Esophagus (tissue), 2 donors: ENCODE measurements at regions not wholly inside any gene's neighbourhood (a gene's known extent, or its start where the extent isn't known, plus 50 kb on each side); places are given as distances from the start of the nearest gene placed in this dataset.
"Not testable (repeated sequence)": the region's sequence is repeated elsewhere in the genome, so short reads cannot be mapped to it uniquely, and the experiment has no call there.

Experiments
- H3K27ac ChIP-seq, 2 donors: one replicate each; pipeline ENCODE4 v1.5.1; 2013; ENCODE audit warnings: low read depth in 2 of 2, mild to moderate bottlenecking in 2 of 2, inconsistent platforms in 1 of 2, low read length in 1 of 2, moderate library complexity in 1 of 2
- H3K27me3 ChIP-seq, 2 donors: one replicate each; pipeline ENCODE4 v1.6.1; 2013; ENCODE audit warnings: low read length in 2 of 2, control low read depth in 1 of 2, mild to moderate bottlenecking in 1 of 2; ENCODE audit not compliant: insufficient read depth in 2 of 2, control insufficient read depth in 1 of 2
- H3K36me3 ChIP-seq, 2 donors: one replicate each; pipeline ENCODE4 v1.6.1; 2013; ENCODE audit warnings: low read length in 1 of 2; ENCODE audit not compliant: control insufficient read depth in 2 of 2, insufficient read depth in 2 of 2
- H3K4me1 ChIP-seq, 2 donors: one replicate each; pipeline ENCODE4 v1.6.1; 2013; ENCODE audit warnings: low read length in 1 of 2; ENCODE audit not compliant: control insufficient read depth in 2 of 2, insufficient read depth in 2 of 2
- H3K4me3 ChIP-seq, 2 donors: one replicate each; pipeline ENCODE4 v1.5.1; 2013; ENCODE audit warnings: low read length in 2 of 2, mild to moderate bottlenecking in 2 of 2, low read depth in 1 of 2, moderate library complexity in 1 of 2
- H3K9me3 ChIP-seq, 2 donors: one replicate each; pipeline ENCODE4 v1.6.1; 2013; ENCODE audit warnings: mild to moderate bottlenecking in 2 of 2, low read depth in 1 of 2, low read length in 1 of 2, moderate library complexity in 1 of 2; ENCODE audit not compliant: control insufficient read depth in 2 of 2, insufficient read depth in 1 of 2
- WGBS, 2 donors: extraction: QIAGEN DNeasy Blood & Tissue Kit; methylation state at CpG; one replicate each; pipeline ENCODE4 v1.1.7; 2013; 5-methylcytosine and 5-hydroxymethylcytosine counted together
- donor health status: healthy with polysubstance abuse.
- donor health status: Bipolar disorder and iron deficiency.

- WGBS, 2 donors: 71% methylated on average over 2 of the region's 2 CpGs
- Histone ChIP-seq H3K4me1 (no peaks in the 10 kb centered on the region), H3K27ac (no peak overlapping the region), H3K36me3 (no peaks in the 10 kb centered on the region), H3K9me3 (peaks cover 0 to 4% of the 10 kb centered on the region in 2 donors), H3K27me3 (no peaks in the 10 kb centered on the region), H3K4me3 (no peak overlapping the region)
Observed at GRCh38 chr15:87739866-87740265, 516.7 kb downstream of the NTRK3 start.

DNA sequence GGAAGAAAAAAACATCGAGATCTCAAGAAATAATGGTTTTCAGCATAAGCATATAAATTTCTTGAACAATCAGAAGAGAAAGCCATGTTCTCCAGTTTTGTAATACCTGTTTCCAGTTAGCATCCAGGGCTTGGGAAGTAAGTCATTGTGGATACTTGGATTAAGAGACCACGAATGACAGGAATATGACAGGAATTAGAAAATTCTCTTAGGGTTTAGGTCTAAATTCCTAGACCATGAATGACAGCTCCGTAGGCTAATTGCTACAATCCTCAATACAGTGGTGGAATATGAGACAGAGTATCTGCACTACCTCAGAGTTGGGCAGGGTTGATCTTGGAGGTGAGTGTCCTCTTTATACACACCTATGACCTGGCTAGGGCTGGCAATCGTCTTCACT is 517.5 kb downstream of the NTRK3 start:
- Histone ChIP-seq H3K4me1 (no peaks in the 10 kb centered on the region), H3K27ac (no peak overlapping the region), H3K9me3 (peaks cover 0 to 4% of the 10 kb centered on the region in 2 donors), H3K4me3 (no peak overlapping the region), H3K36me3 (no peaks in the 10 kb centered on the region), H3K27me3 (no peaks in the 10 kb centered on the region)
- 75 to 87% methylated on average over 4 of the region's 4 CpGs for WGBS, 2 donors

DNA sequence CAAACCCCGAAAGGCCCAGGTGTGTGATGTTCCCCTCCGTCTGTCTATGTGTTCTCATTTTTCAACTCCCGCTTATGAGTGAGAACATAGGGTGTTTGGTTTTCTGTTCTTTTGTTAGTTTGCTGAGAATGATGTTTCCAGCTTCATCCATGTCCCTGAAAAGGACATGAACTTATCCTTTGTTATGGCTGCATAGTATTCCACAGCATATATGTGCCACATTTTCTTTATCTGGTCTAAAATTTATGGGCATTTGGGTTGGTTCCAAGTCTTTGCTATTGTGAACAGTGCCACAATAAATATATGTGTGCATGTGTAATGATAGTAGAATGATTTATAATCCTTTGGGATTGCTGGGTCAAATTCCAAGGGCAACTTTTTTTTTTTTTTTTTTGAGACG is 519.1 kb downstream of the NTRK3 start:
- H3K9me3 ChIP-seq, H3K27ac ChIP-seq: not testable (repeated sequence)
- 91 to 92% methylated on average over 4 of the region's 4 CpGs for WGBS, 2 donors

DNA sequence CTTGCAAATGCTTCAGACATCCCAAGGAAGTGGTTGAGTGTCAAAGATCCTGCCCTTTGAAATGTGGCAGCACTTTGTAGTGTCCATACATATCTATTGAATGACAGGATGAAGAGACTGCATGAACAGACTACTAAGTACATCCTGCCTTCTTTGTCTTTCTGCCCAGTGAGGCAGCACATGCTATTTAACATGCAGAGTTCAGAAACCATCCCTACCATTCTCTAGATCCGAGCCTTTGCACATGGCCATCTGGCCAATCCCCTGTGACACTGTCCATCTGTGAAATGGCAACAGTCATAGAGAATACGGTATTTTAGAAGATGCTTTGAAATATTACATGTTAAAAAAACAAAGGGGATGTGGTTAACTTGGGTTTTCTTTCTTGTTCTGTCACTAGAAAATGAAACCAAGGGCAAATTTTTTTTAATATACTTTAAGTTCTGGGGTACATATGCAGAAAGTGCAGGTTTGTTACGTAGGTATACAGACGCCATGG is 519.6 kb downstream of the NTRK3 start:
- Histone ChIP-seq H3K27ac (no peak overlapping the region), H3K4me1 (no peaks in the 10 kb centered on the region), H3K27me3 (no peaks in the 10 kb centered on the region), H3K9me3 (peaks cover 0 to 7% of the 10 kb centered on the region in 2 donors), H3K4me3 (no peak overlapping the region), H3K36me3 (no peaks in the 10 kb centered on the region)
- 74 to 78% methylated on average over 4 of the region's 4 CpGs for WGBS, 2 donors

More for the DNA sequence above, 519.1 kb downstream of the NTRK3 start:
- H3K4me3 ChIP-seq, H3K4me1 ChIP-seq, H3K27me3 ChIP-seq, H3K36me3 ChIP-seq: not testable (repeated sequence)

DNA sequence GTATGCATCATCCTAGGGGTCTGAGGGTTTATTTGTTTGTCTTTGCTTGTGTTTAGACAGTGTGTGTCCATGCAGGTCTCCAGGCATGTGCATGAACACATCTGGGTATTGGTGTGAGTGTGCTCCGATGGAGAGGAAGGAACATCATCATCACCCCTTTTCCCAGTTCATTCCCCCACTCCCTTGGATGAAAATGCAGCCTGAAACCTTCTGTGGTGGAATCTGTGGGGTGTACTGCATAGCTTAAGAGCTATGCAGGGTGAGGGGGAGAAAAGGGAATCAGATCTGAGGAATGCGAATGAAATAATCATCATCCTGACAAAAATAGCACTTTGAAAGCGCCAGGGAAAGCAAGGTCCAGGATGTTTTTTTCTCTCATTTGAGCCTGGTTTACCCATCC is 520.1 kb downstream of the NTRK3 start:
- 75 to 77% methylated on average over 3 of the region's 3 CpGs for WGBS, 2 donors
- Histone ChIP-seq H3K4me3 (no peak overlapping the region), H3K4me1 (no peaks in the 10 kb centered on the region), H3K27me3 (no peaks in the 10 kb centered on the region), H3K9me3 (peaks cover 0 to 7% of the 10 kb centered on the region in 2 donors), H3K27ac (no peak overlapping the region), H3K36me3 (no peaks in the 10 kb centered on the region)

DNA sequence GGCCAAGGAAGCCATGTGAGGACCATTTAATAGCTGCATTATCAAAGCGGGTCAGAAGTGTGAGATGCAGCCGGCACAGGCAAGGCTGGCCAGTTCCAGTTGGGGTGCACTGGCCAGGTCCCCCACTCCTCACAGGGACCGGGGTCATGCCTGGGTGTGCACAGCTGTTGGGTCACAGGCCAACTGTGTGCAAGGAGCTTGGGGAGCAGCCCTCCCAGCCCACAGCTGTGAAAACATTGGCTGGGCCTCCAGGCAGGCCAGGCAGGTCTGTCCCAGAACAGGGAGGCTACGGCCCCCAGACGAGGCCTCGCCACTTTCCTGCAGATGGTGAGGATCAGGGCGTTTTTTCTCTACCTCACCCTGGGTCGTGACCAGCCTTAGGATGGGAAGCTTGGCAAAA is 521.0 kb downstream of the NTRK3 start:
- Histone ChIP-seq H3K9me3 (peaks cover 0 to 7% of the 10 kb centered on the region in 2 donors), H3K4me3 (no peak overlapping the region), H3K27me3 (no peaks in the 10 kb centered on the region), H3K36me3 (no peaks in the 10 kb centered on the region), H3K27ac (no peak overlapping the region), H3K4me1 (no peaks in the 10 kb centered on the region)
- WGBS, 2 donors: 73 to 76% methylated on average over 8 of the region's 8 CpGs

DNA sequence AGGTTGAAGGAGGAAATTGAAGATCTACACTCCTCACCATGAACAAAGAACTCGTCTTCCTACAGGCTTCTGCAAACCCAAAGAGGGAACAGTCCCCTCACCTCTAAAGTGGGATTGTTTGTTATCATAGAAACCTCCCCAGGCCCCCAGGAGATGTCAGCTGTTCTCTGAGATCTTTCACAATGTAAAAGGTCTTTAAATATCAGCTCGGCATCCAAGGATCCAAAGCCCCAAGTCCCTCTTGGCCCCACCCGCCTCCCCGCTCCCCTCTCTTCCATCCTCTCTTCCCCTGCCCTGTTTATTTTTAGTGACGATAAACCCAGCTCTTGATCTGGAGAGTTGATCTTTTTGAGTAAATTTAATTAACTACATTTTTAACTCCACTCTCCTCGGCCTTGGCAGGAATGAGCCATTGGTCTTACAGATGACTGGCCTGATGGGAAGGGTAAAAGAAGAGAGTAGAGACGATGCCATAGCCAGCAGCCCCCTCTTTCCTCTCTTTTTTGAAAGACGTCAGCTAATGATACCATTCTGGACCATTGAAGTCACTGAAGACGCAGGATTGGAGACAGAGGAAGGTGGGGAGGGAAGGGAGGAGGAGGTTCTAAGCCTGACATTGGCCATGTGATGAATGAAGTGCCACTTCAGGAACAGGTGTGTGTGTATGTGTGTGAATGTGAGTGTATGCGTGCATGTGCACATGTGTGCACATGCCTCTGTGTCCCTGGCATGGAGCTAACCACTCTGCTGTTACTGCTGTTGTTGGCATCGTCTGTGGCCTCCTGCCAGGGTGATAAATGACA is 521.8 kb downstream of the NTRK3 start:
- Histone ChIP-seq H3K9me3 (peaks cover 0 to 7% of the 10 kb centered on the region in 2 donors), H3K36me3 (no peaks in the 10 kb centered on the region), H3K27ac (no peak overlapping the region), H3K4me1 (no peaks in the 10 kb centered on the region), H3K27me3 (no peaks in the 10 kb centered on the region), H3K4me3 (no peak overlapping the region)
- WGBS, 2 donors: 68 to 69% methylated on average over 11 of the region's 11 CpGs

GRCh38 chr15:87733977-87734376 is 522.6 kb downstream of the NTRK3 start:
- WGBS, 2 donors: 84 to 88% methylated on average over 5 of the region's 5 CpGs
- H3K4me3 ChIP-seq: no peak overlapping the region
- peaks cover 0 to 7% of the 10 kb centered on the region in 2 donors for H3K9me3 ChIP-seq
- H3K4me1 ChIP-seq: no peaks in the 10 kb centered on the region
- H3K27me3 ChIP-seq: no peaks in the 10 kb centered on the region
- H3K36me3 ChIP-seq: no peaks in the 10 kb centered on the region
- H3K27ac ChIP-seq: no peak overlapping the region

- Histone ChIP-seq H3K27ac (no peak overlapping the region), H3K27me3 (no peaks in the 10 kb centered on the region), H3K36me3 (no peaks in the 10 kb centered on the region), H3K4me1 (no peaks in the 10 kb centered on the region), H3K9me3 (peaks cover 0 to 7% of the 10 kb centered on the region in 2 donors), H3K4me3 (no peak overlapping the region)
- 34 to 36% methylated on average over 4 of the region's 4 CpGs for WGBS, 2 donors
Observed at GRCh38 chr15:87733541-87733941, 523.0 kb downstream of the NTRK3 start.

DNA sequence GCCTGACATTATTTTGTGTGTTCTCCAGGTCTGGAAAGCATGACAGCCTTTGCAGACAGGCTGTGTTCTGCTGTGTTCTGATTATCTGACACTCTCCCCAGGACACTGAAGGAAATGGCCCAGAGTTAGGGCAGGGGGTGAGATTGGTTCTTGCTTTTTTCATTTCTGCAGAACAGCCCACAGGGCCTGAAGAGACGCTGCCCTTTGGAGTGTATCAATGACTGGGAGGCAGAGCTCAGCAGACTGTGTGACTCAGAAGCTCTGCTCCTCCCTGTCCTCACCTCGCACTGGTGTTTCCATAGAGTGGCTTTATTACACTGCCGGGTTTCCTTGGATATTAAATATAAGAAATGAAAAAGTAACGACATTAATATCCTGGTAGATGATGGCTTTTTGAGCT is 523.6 kb downstream of the NTRK3 start:
- no peaks in the 10 kb centered on the region for H3K4me1 ChIP-seq
- peaks cover 0 to 7% of the 10 kb centered on the region in 2 donors for H3K9me3 ChIP-seq
- no peaks in the 10 kb centered on the region for H3K27me3 ChIP-seq
- H3K27ac ChIP-seq: no peak overlapping the region
- 59 to 71% methylated on average over 4 of the region's 4 CpGs for WGBS, 2 donors
- H3K36me3 ChIP-seq: no peaks in the 10 kb centered on the region
- no peak overlapping the region for H3K4me3 ChIP-seq
